ENCODE measurements at regions not wholly inside any gene's neighbourhood (a gene's known extent, or its start where the extent isn't known, plus 50 kb on each side); places are given as distances from the start of the nearest gene placed in this dataset.

- POLR2A ChIA-PET, result no interaction called here
Measured at GRCh38 chr1:194045416-194045815, 859.0 kb upstream of the B3GALT2 start.

DNA sequence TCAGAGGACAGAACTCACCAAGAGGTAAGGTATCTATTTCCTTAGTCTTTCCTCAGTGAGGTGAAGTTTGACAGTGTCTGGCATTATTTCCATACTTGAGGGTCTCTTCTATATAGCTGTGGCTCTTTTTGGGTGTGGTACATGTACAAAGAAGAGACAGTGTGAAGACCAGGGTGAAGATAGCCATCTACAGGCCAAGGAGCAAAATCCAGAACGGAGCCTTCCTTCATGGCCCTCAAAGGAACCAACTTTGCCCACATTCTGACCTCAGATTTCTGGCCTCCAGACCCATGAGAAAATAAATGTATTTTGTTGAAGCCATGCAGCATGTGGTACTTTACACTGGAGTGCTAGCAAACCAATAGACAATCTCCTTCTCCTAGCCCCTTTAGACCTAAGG, 858.5 kb upstream of the B3GALT2 start:
- POLR2A ChIA-PET, result no interaction called here
- in situ Hi-C loops (cut with MboI), result no loop called here

More at GRCh38 chr1:194045416-194045815, 859.0 kb upstream of the B3GALT2 start:
- H3K36me3 ChIP-seq (ENCODE audit: control insufficient read depth, insufficient read depth, low read length), result no peaks in the 10 kb centered on the region
- H3K9me3 ChIP-seq (replicated peaks; ENCODE audit: control insufficient read depth, insufficient read depth, low read depth, low read length), result no peaks in the 10 kb centered on the region; the same call in 1 of the 2 replicates
- ATAC-seq (no peak), FAIRE-seq (no peak), DNase-seq (ENCODE audit: extremely low read depth in 1 of 4, low spot score in 3 of 4) (no peak)
- CTCF ChIA-PET (ENCODE audit: low intra/inter-chr PET ratio), result no interaction called here
- H3K9me1 ChIP-seq (ENCODE audit: control insufficient read depth, insufficient read depth, low read length), result no peaks in the 10 kb centered on the region
- TF ChIP-seq ZBTB1 (CRISPR knock-in tag; IDR thresholded peaks at IDR 0.05; ENCODE audit: borderline replicate concordance, low read depth) (no peak), NCOA1 (IDR thresholded peaks at IDR 0.05; ENCODE audit: low read depth) (no peak), EHMT2 (IDR thresholded peaks at IDR 0.05) (no peak), HNRNPLL (IDR thresholded peaks at IDR 0.05; ENCODE audit: low read depth, low read length, poor library complexity, severe bottlenecking) (no peak), ZNF41 (CRISPR knock-in tag; conservative IDR thresholded peaks at IDR 0.05) (no peak), ZNF589 (CRISPR knock-in tag; IDR thresholded peaks at IDR 0.05; ENCODE audit: low read depth) (no peak), RBM15 (IDR thresholded peaks at IDR 0.05; ENCODE audit: insufficient read depth, low read length) (no peak), SLC30A9 (CRISPR knock-in tag; IDR thresholded peaks at IDR 0.05) (no peak), MYNN (IDR thresholded peaks at IDR 0.05) (no peak), MYNN (CRISPR knock-in tag; IDR thresholded peaks at IDR 0.05) (no peak), KLF10 (CRISPR knock-in tag; IDR thresholded peaks at IDR 0.05) (no peak)
- no peaks in the 10 kb centered on the region for H3K27me3 ChIP-seq (ENCODE audit: control insufficient read depth in 2 of 2, insufficient read depth in 2 of 2, low read length in 2 of 2)
- no peak overlapping the region for H2AFZ ChIP-seq (ENCODE audit: low read depth, low read length)
- H4K20me1 ChIP-seq (replicated peaks; ENCODE audit: control insufficient read depth, insufficient read depth, low read length), result no peaks in the 10 kb centered on the region
- no peaks in the 10 kb centered on the region for H3K79me2 ChIP-seq (ENCODE audit: control insufficient read depth, insufficient read depth, low read length)
- H3K4me1 ChIP-seq (replicated peaks in 1 of 2; ENCODE audit: control insufficient read depth in 2 of 2, insufficient read depth in 2 of 2, low read length in 2 of 2), result no peaks in the 10 kb centered on the region
- H3K4me3 ChIP-seq, result no peak overlapping the region
- in situ Hi-C loops (cut with MboI), result no loop called here
- WGBS (ENCODE audit: insufficient coverage, low coverage, missing lambda C conversion rate), result 0% methylated on average over 2 of the region's 2 CpGs
- H3K4me2 ChIP-seq (ENCODE audit: insufficient read depth, low read length), result no peak overlapping the region
- no peak overlapping the region for H3K27ac ChIP-seq (ENCODE audit: extremely low read depth, low read depth, low read length)
- H3K9ac ChIP-seq (ENCODE audit: insufficient read depth in 1 of 2, low read depth in 2 of 2, low read length in 2 of 2), result no peak overlapping the region
- intact Hi-C loops (cut with micrococcal nuclease), result no loop called here
- BruUV-seq (replicated peaks), result no TSS peak

More for the DNA sequence above, 858.5 kb upstream of the B3GALT2 start:
- Histone ChIP-seq H3K9me3 (replicated peaks; ENCODE audit: control insufficient read depth, insufficient read depth, low read depth, low read length) (no peaks in the 10 kb centered on the region; the same call in 1 of the 2 replicates), H3K4me3 (no peak overlapping the region), H3K27ac (ENCODE audit: extremely low read depth, low read depth, low read length) (no peak overlapping the region), H4K20me1 (replicated peaks; ENCODE audit: control insufficient read depth, insufficient read depth, low read length) (no peaks in the 10 kb centered on the region), H3K27me3 (ENCODE audit: control insufficient read depth in 2 of 2, insufficient read depth in 2 of 2, low read length in 2 of 2) (no peaks in the 10 kb centered on the region), H3K4me2 (ENCODE audit: insufficient read depth, low read length) (no peak overlapping the region), H3K4me1 (replicated peaks in 1 of 2; ENCODE audit: control insufficient read depth in 2 of 2, insufficient read depth in 2 of 2, low read length in 2 of 2) (no peaks in the 10 kb centered on the region), H3K79me2 (ENCODE audit: control insufficient read depth, insufficient read depth, low read length) (no peaks in the 10 kb centered on the region), H3K36me3 (ENCODE audit: control insufficient read depth, insufficient read depth, low read length) (no peaks in the 10 kb centered on the region), H2AFZ (ENCODE audit: low read depth, low read length) (no peak overlapping the region), H3K9me1 (ENCODE audit: control insufficient read depth, insufficient read depth, low read length) (no peaks in the 10 kb centered on the region), H3K9ac (ENCODE audit: insufficient read depth in 1 of 2, low read depth in 2 of 2, low read length in 2 of 2) (no peak overlapping the region)
- FAIRE-seq (no peak), DNase-seq (ENCODE audit: extremely low read depth in 1 of 4, low spot score in 3 of 4) (no peak), ATAC-seq (no peak)
- no peak for TF ChIP-seq TEAD2 (tag; IDR thresholded peaks at IDR 0.05)
- intact Hi-C loops (cut with micrococcal nuclease), result no loop called here
- no TSS peak for BruUV-seq (replicated peaks)
- WGBS (ENCODE audit: insufficient coverage, low coverage, missing lambda C conversion rate), result 14% methylated on average over 1 of the region's 1 CpG
- CTCF ChIA-PET (ENCODE audit: low intra/inter-chr PET ratio), result no interaction called here

Data from K562 (cell line).